GM18511 (cell line): ENCODE measurements at regions not wholly inside any gene's neighbourhood (a gene's known extent, or its start where the extent isn't known, plus 50 kb on each side); places are given as distances from the start of the nearest gene placed in this dataset.

Experiments
- ATAC-seq: cut with Tn5 transposase; IDR thresholded peaks from one replicate; pipeline ENCODE4 v1.9.1; 2021; ENCODE audit warnings: mild to moderate bottlenecking, moderate library complexity; ENCODE audit not compliant: unreplicated experiment

DNA sequence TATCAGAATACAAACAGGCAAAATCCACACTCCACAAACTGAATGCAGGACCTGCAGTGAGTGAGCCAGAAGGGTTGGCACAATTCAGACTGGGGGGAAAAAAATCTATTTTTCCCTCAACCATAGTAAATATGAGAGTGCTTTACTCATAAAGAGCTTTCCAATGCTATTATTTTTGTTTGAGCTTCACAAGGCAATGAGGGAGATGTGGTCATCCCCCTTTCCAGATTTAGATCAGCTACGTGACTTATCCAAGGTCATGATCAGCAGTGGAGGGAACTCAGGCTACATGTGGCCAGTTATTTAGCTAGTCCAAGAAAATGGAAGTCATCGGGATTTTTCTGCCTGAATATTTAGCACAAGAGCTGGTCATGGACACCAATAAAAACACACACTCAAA, 120.4 kb upstream of the KLF7 start:
- peak; percentile 37 for ATAC-seq

DNA sequence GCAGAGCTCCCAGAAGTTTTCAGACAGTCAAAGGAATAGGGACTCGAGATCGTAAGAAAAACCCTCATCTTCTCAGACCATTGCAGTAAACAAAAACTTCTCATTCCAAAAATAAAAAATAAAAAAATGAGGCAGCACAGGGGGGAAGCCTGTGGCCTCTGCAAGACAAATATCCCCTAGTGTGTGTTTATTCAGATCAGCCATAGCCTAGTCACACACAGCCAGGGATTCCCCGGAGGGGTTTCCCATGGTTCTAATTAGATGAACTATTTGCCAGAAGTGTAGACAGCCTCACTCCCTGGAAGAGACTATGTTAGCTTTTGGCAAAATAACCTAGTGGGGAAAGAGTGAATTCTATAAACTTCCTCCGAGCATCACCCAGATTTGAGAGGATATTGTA, 122.9 kb upstream of the KLF7 start:
- ATAC-seq = peak; percentile 31

DNA sequence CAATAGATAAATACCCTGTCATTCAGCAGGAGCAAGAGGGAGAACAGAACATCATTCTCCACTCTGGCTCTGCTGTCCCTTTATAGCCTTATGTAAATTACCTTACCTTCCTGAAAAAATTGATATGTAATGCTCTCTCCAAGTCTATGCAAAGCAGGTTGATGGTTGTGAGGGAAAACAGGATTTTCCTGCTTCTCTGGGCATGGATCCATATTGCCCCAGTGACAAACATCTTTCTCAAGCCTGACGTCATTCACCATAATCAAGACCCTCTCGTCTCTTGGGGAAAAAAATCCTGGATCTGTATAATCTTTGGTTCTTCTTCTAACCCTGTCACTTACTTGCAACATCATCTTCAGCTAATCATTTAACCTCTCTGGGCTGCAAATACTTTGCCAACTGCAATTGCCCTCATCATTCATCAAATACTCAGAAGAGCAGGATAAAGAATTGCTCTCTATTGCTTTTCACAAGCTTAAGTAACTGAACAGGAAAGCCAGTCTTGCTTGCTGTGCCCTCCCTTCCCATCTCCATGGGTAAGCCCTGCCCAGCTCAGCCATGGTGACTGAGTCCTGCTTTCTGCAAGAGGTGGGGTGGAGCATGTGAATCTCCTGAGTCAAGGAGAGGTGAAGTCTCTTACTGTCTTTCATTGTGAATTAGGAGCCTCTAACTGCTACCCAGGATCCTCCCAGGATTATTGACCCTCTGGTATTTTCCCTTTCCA, 123.7 kb upstream of the KLF7 start:
- no peak for ATAC-seq

DNA sequence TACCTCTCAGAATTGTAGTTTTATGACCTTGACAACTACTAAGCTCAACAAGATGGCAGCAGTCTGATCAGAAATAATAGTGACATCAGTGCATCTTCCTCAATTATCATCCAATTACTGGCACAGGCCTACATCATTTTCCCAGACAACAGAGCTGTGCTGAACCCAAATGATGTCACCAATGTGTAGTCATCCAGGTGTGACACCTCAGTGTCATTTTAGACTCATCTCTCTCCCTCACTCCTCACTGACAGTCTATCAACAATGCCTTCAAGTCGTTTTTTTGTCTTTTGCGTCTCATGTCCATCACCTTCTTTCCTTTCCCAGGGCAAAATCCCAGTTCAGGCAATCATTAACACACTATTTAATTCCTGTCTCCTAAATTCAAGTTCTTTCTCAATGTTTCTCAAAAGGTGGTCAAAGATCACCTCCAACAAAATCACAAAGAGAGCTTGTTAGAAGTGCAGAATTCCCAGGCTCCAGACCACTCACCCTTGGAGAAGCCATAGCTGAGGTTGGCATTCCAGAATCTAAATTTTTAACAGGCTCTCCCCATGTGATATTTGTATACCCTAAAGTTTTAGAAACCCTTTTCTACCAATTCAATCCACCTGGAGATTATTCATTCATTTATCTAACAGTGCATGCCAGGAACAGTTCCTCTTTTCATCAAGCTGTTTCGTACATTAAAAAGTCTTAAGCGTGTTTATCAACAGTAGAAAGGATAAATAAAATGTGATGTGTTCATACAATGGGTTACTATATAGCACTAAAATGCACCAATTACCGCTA, 125.3 kb upstream of the KLF7 start:
- peak; percentile 38 for ATAC-seq

DNA sequence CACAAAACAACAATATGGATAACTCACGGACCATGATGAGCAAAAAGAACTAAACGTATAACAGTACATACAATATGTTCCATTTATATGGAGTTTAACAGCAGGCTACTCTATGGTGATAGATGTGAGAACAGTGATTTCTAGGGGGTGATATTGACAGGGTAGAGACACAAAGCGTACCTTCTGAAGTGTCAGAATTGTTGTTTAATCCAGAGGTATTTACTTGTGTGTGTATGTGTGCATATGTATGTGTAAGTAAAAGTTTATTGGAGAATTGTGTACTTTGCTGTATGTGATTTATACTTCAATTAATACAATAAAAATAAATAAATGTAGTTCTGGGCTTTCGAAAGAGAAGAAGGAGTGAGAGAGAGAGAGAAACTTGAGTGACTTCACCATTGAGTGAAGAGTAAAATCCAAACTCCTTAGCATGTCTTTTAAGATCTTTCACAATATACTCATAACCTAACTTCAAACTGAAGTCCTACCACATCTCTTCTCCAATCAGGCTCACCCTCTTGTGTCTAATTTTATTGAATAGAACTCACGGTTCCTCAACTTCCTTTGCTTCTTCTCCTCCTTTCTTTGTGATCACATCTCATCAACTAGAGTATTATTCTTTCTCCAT, 126.0 kb upstream of the KLF7 start:
- ATAC-seq = peak; percentile 60

DNA sequence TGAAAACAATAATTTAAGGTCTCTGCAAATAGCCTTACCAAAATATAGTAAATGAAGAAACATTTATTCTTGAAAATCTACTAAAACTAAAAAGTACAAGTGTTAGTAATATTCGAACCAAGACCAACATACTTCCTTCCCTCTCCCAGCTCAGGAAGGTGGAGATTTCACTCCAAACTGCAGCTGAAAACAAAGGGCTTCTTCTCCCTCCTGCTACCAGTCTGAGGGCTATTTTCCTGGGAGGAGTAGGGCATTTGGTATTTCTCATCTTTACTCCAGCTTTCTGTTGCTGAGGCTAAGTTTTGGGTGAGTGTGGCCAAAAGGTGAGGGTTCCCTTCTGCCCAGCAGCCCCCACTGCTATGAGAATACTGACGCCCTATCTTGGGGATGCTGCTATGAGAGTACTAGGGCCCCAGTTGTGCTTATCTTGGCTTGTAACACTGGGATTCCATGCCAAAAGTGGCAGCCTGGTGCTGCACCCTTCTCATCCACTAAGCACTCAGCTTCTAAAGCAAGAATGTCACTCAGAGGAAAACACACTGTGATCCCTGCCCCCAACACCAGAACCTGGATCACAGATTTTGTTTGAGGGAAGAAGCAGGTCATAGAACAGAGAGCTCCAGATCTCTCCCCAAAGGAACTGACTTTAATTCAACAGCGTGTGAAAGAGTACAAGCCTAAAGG, 130.7 kb upstream of the KLF7 start:
- no peak for ATAC-seq

DNA sequence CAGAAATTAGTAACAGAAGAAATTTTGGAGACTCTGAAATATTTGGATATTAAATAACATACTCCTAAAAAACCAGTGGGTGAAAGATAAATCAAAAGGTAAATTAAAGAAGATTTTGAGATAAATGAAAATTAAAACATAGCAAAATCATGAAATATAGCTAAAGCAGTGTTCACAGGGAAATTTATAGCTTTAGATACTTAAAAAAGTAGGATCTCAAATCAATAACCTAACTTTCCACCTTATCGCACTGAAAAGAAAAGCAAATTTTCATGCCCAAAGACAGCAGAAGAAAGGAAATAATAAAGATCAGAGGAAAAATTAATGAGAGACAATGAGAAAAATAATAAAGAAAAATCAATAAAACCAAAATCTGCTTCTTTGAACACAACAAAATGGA, 135.1 kb upstream of the KLF7 start:
- no peak for ATAC-seq

DNA sequence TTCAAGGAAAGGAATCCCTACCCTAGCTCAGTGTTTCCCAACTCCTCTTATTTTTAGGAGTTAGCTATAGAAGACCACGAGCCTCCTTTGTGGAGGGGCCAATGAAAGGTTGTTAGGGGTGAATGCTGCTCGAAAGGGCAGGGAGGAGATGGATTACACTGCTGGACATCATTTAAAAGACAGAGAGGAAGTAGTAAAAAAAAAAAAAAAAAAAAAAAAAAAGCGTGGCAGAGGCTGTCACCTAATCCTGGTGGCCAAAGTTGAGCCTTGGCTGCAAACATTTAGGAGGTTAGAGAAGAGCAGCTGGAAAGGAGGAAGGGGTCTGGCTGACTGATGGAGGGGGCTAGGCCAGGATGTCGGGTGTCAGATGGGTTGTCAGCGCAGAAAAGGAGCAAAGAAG, 139.0 kb upstream of the KLF7 start:
- no peak for ATAC-seq

DNA sequence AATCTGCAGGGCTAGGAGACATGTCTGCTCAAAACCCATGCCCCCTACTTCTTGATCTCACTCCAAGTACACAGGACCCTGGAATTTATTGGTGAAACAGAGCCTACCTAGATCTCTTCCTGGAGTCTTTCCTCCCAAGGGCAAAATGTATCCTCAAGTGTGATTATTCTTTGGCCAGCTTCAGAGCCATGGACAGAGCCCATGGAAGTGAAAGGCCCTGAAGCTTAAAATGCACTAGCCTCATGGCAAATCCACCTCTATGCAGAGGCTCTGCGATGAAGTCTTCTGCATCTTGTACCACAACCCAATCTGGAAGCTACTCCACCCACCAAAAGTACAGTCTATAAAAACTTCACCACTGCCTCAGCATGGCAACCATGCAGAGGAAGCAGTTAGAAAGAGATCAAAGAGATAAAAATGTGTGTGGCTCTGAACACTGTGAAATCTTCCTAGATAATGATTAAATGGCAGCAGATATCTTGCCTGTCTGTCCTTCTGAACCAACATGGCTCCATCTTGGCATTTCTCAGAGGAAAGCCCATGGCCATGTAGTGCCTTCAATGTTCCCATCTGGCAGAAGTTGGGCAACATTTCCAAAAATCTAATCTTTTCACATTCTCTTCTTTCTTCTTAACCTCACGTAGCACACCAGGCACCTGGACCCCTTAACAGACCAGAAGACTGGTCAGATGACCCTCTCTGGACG, 142.9 kb upstream of the KLF7 start:
- ATAC-seq = no peak

DNA sequence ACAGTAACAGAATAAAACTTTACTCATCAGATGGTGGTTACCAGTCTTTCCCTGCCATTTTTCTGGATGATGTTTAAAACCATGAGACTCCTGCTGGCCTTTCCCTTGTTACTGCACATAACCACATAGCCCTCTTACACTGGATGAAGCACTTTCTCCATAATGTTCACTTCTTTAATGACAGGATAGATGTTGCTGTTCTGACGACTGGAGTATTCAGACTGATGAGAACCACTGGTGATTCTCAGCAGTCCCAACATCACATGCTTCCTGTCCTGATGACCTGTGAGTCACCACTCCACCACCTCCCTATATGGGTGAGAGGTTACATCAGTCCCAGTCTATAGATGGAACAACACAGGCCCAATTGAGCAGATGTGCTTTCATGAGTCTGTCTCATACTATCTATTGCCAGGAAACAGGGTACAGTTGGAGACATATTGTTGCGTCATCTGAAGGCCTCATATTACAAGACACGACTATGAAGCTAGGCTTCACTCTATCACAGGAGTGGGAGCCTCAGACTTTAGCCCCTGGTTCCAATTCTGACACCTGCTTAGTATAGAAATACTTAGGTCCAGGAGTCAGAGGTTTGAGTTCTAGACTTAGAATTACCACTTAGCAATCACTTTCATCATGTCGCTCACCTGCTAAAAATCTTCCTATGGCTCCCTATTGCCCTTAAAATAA, 145.7 kb upstream of the KLF7 start:
- peak; percentile 97 for ATAC-seq

DNA sequence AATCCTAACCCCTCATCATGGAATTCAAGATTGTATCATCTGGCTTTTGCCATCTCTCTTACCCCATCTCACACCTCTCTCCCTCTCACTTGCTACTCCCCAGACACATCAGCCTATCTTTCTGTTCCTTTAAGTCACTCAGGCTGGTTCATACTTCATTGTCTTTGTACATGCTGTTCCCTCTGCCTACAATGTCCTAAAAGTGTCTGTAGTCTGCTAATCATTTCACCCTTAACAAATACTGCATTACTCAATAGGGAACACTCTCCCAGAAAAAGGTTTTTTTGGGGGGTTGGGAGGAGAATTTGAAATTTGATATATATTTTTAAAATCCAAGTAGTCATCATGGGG, 146.2 kb upstream of the KLF7 start:
- ATAC-seq = no peak

DNA sequence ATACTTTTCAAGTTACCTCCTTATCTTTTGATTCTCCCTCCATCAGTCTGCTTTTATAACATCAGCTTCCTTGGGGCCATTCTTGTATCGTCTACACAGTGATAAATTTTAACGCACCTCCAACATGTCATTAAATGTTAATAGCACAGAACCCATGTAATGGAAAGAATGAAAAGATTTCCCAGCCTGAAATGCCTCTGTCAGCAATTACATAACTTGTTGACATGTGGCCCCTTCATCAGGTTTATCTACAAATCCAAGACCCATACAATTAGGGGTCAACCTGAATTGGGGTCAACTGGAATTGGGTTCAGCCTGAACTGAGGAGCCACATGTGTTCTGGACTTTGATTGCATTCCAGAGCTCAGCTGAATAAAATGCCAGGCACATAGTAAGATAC, 148.2 kb upstream of the KLF7 start:
- no peak for ATAC-seq

DNA sequence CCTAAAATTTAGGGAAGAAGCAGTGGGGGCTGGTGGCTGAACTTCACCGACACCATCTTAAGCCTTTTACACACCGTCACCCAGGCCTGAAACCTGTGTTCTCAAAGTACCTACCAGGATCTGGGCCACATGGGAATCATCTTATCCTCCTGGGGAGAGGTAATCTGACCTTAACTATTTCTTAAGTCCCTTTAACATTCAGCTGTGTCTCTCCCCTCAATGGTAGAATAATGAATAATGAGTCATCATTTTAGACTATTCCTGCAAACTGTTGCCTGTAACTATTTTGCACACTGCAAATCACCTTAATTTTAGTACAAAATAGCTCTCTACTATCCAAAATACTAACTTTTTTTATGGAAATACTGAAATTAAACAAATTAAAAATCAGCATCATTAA, 149.4 kb upstream of the KLF7 start:
- no peak for ATAC-seq

DNA sequence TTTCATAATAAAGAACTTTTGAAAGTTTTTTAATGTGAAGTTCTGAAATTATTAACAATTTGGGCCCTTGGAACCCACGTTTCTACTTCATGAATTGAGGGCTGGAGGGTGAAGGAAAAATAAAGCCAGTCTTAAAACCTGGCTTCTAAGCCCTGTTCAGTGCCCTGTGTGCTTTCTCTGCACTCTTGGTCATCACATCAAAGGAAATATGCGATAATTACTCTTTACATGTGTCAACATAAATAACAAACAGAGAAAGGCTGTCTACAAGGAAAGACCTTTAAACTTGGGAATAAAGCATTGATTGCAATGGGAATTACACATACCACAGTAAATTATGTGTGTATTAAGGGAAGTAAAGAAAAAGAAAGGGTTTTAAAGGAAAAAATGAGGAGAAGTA, 150.7 kb upstream of the KLF7 start:
- ATAC-seq = no peak

DNA sequence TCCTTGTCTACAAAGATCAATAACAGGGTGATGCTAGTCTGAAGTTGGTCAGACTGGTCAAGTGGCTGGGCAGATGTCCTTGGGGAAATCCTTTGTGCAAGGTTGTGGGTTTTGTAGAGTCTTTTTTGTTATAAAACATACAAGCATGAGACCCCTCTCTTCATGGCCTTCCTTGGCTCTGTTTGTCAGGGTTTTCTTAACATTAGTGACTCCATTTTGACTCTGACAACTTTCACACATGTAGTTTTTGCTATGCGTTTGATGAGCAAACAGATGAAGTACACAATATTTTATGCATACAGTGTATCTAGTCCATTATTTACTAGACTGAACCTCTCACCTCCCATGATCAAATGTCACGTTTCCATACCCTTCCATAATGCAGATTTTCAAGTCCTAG, 151.2 kb upstream of the KLF7 start:
- ATAC-seq = no peak

DNA sequence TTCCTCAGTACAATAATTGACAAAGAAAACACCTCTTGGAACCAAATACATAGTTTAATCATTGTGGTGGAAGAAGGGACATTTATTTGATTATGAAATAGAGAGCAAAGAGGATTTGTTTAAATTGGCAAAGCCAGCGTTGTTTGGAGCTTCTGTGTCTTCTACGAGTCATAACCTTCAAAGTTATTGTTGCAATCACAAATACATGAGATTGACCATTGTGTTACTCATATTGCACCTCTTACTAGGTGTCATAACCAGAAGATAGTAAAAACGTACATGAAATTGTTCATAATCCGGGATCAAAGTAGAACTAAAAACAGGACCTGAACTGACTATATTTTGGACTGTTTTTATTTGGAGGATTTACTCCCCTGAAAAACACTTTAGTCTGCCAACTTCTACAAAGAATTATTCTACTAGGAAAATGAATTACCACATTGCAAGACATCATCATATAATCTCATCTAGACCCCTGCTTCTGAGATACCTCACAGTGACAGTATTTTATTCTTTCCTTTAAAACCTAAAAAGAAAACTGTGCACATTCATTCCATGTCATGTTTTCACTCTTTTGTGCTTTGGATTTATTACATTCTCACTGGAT, 151.7 kb upstream of the KLF7 start:
- ATAC-seq = no peak

DNA sequence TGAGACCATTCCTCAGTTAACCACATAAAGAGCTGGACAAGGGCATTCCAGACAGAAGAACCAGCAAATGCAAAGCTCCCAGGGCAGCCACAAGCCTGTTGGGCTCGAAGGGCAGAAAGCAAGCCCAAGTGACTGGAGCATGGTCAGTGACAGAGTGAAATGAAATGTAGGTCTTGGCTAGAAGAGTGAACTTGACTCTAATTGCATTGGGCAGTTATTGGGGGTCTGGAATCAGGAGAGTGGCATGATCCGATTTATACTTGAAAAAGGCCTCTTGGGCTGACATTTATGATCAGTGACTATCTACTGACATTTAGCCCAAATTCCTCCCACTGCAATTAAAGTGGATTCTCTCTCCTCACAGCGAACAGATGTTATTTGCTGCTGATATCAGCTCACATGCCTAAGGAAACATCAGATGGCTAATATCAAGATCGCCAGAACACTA, 152.5 kb upstream of the KLF7 start:
- ATAC-seq = no peak

DNA sequence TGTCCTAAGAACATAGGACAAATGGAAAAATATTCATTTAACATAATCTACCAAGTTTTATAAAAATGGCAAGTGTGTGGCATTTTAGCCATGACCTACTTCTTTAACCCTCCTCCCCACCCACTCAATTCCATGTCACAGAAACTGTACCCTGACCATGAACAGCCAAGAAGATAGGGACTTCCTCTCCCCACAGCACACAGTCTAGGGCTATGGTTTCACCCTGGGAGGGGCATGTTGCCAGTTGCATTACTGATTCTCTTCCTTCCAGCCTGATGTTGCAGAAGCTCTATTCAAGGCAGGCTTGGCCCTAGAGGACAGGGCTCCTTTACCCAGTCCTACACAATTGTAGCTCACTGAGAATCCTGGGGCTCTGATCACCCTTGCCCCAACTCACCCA, 153.6 kb upstream of the KLF7 start:
- ATAC-seq = no peak

DNA sequence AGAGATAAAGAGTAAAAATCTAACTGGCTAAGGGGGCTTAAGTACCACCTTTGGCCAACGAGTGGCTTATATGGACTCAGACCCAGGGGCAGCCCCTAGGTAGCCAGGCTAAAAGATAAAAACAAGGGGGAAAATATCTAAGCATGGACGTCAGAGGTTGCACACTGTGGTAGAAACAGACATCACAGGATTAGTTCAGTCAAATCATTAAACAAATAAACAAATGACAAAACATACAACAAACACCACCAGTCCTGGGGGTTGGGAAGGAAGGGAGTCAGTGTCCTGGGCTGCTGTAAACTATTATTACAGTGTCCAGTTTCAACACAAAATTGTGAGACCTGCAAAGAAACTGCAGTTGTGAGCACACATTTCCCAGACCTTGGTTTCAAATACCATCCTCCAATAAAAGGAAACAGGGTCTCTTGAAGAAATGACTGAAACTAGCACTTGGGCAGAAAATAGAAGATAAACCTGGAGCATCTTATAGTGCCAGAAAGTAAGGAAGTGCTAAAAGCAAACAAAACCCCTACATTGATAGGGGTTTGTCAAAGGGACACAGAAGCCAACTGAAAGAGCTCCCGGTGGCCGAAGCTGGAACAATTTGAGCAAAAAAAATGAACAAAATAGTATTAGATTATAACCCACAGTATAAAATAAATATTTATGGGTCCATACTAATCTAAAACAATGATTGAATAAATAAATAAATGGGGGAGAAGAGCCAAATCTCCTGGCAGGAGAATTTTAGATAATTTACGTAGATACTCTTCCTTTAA, 154.8 kb upstream of the KLF7 start:
- ATAC-seq = no peak
